HG02938 (cell line): ENCODE measurements at regions not wholly inside any gene's neighbourhood (a gene's known extent, or its start where the extent isn't known, plus 50 kb on each side); places are given as distances from the start of the nearest gene placed in this dataset.

ENCODE experiments used
- ATAC-seq: cut with Tn5 transposase; IDR thresholded peaks from one replicate; pipeline ENCODE4 v1.9.1; 2021; ENCODE audit warnings: mild to moderate bottlenecking, moderate library complexity; ENCODE audit not compliant: unreplicated experiment

GRCh38 chr14:71648725-71649124 is 283.5 kb upstream of the RGS6 start:
- no peak for ATAC-seq

- ATAC-seq = no peak
These were observed 282.0 kb upstream of the RGS6 start for GRCh38 chr14:71650187-71650755.

GRCh38 chr14:71651228-71651627 is 281.0 kb upstream of the RGS6 start:
- ATAC-seq = no peak

GRCh38 chr14:71652368-71652767 is 279.9 kb upstream of the RGS6 start:
- ATAC-seq = no peak

GRCh38 chr14:71654810-71655209 is 277.4 kb upstream of the RGS6 start:
- ATAC-seq = no peak

- no peak for ATAC-seq
These were observed 273.9 kb upstream of the RGS6 start for GRCh38 chr14:71658261-71658860.

- no peak for ATAC-seq
These were observed 273.1 kb upstream of the RGS6 start for GRCh38 chr14:71659159-71659558.

GRCh38 chr14:71661441-71661840 is 270.8 kb upstream of the RGS6 start:
- ATAC-seq = no peak

GRCh38 chr14:71662291-71662790 is 269.9 kb upstream of the RGS6 start:
- ATAC-seq = no peak

- no peak for ATAC-seq
These were observed 267.1 kb upstream of the RGS6 start for GRCh38 chr14:71665157-71665556.

- no peak for ATAC-seq
These were observed 266.4 kb upstream of the RGS6 start for GRCh38 chr14:71665781-71666180.

- no peak for ATAC-seq
These were observed 265.6 kb upstream of the RGS6 start for GRCh38 chr14:71666571-71667145.

- no peak for ATAC-seq
These were observed 263.9 kb upstream of the RGS6 start for GRCh38 chr14:71668186-71668912.

- no peak for ATAC-seq
These were observed 259.6 kb upstream of the RGS6 start for GRCh38 chr14:71672596-71672995.

- no peak for ATAC-seq
These were observed 256.9 kb upstream of the RGS6 start for GRCh38 chr14:71675126-71675899.

- no peak for ATAC-seq
These were observed 256.3 kb upstream of the RGS6 start for GRCh38 chr14:71675900-71676287.

- no peak for ATAC-seq
These were observed 251.4 kb upstream of the RGS6 start for GRCh38 chr14:71680736-71681387.

GRCh38 chr14:71682337-71682736 is 249.9 kb upstream of the RGS6 start:
- ATAC-seq = no peak

- ATAC-seq = no peak
These were observed 247.9 kb upstream of the RGS6 start for GRCh38 chr14:71684323-71684722.

GRCh38 chr14:71686677-71687076 is 245.6 kb upstream of the RGS6 start:
- no peak for ATAC-seq
